Hepatocyte (in vitro differentiated cells): ENCODE measurements at regions not wholly inside any gene's neighbourhood (a gene's known extent, or its start where the extent isn't known, plus 50 kb on each side); places are given as distances from the start of the nearest gene placed in this dataset.

Experiments
- CTCF ChIP-seq: fragments of 200-600 bp; sonication (generic); IDR thresholded peaks from 2 replicates; pipeline ENCODE4 v1.5.1; 2016; ENCODE audit warnings: antibody characterized with exemption, mild to moderate bottlenecking; ENCODE audit not compliant: poor library complexity
- EZH2 ChIP-seq: fragments of 200-600 bp; sonication (generic); IDR thresholded peaks from 2 replicates; pipeline ENCODE4 v1.6.1; 2016; ENCODE audit warnings: antibody characterized with exemption, mild to moderate bottlenecking, borderline replicate concordance

- no peak for TF ChIP-seq CTCF
- no peak for TF ChIP-seq EZH2
Measured at GRCh38 chr7:32223071-32223650, 153.0 kb upstream of the PDE1C start.
